T-helper 2 cell treated with Interferon-gamma antibody and Interleukin-4, amounts not matched to agents 100 ng/mL and 5 ng/mL, for 36 hours (primary cell): ENCODE measurements at regions not wholly inside any gene's neighbourhood (a gene's known extent, or its start where the extent isn't known, plus 50 kb on each side); places are given as distances from the start of the nearest gene placed in this dataset.

Experiments used
- intact Hi-C: fragments of 100-400 bp; cut with micrococcal nuclease; formaldehyde crosslinking; loops from one replicate; pipeline ENCODE4 v1.15.1; 2023

GRCh38 chr21:19608101-19608621 is 1204.6 kb upstream of the TMPRSS15 start:
- intact Hi-C loops: no loop called here

GRCh38 chr21:19609611-19610010 is 1206.0 kb upstream of the TMPRSS15 start:
- intact Hi-C loops: no loop called here

DNA sequence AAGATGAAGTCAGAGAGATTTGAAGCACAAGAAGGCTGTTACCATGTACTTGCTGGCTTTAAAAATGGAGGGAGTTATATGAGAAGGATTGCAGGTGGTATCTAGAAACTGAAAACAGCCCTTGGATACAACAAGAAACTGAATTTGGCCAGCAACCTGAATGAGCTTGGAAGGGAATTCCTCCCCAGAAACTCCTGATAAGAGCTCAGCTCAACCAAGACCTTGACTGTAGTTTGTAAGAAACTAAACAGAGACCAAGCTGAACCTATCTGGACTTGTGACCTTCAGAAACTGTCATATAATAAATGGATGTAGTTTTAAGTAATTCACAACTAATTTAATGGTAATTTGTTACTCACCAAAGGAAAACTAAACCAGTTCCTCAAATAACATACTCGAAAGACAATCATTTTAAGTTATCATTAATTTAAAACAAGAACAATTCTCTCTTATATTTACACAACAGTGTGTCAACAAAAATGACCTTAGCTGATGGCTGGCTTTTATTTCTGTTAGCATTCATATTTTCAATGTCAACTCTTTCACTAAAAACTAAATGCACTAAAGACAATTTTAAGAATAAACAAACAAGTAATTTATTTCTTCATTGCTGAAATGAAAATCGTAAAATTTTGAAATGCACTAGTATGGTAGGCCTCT is 1218.4 kb upstream of the TMPRSS15 start:
- intact Hi-C loops: no loop called here

DNA sequence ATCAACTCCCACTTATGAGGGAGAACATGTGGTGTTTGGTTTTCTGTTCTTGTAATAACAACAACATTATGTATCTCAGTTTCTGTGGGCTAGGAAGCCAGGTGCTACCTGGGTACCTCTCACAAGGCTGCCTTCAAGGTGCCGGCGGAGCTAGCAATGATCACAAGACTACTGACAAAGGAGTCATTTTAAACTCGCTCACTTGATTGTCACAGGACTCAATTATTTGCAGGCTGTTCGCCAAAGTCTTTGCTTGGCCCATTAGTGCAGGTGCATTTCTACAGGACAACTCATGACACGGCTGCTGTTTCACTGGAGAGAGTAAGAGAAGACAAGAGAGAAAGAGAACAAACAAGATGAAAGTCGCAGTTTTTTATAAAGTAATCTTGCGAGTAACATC is 1237.4 kb upstream of the TMPRSS15 start:
- intact Hi-C loops: no loop called here

GRCh38 chr21:19648391-19648790 is 1244.8 kb upstream of the TMPRSS15 start:
- intact Hi-C loops: no loop called here

GRCh38 chr21:19683492-19683891 is 1279.9 kb upstream of the TMPRSS15 start:
- intact Hi-C loops: no loop called here

DNA sequence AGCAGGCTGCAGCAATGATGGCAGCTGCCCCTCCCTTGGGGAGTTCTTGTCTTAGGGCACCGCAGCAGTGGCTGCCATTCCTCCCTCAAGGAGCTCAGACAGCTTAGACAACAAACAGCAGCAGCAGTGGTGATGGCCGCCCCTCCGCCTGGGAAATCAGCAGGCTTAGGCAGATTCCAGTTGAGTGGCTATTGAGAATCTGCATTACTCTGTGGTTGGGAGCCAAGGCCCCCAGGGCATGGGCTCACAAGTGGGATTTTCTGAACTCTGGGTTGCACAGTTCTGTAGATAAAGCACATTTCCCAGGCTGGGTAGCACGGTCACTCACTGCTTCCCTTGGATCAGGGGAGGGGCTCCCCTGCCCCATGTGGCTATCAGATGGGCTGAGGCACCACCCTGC is 1280.7 kb upstream of the TMPRSS15 start:
- intact Hi-C loops: no loop called here

GRCh38 chr21:19692231-19692630 is 1288.6 kb upstream of the TMPRSS15 start:
- intact Hi-C loops: no loop called here

- intact Hi-C loops: no loop called here
These were observed 1292.2 kb upstream of the TMPRSS15 start for GRCh38 chr21:19695796-19696195.

DNA sequence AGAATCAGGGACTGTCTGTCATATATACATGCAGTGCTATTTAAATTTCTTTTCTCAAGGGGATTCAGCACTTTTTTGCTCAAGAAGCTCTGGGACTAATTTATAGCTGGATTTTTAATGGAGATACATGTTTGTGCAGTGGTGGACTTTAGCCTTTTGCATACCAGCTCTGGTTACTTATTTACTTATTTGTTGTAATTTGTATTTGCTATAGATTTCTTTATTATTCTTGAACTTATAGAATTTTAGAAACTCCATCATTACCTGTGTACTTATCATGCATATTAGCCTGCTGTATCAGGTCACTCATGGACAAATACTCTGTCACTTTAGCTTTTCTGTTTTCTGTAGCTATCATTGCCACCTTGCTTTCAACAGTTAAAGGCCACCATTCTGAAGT is 1296.9 kb upstream of the TMPRSS15 start:
- intact Hi-C loops: no loop called here

DNA sequence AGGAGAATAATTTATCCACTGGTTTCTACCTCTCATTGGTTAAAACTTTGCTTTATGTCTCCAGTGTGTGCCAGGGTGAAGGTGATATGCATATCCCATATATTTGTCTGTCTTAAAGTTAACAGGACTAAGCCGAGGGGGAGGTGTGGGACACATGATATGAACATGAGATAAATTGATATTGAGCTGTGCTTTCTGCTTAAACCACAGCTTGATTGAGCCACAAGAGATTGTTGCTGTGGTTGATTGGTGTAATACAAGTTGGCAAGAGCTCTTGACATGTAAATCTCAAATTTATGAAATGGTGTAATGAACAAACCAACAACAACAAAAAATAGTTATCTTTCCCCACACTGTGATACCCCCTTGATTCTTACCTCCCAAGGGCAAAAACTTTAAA is 1295.5 kb upstream of the NCAM2 start:
- intact Hi-C loops: no loop called here

- intact Hi-C loops: no loop called here
These were observed 1293.4 kb upstream of the NCAM2 start for GRCh38 chr21:19704832-19705231.

- intact Hi-C loops: no loop called here
These were observed 1285.8 kb upstream of the NCAM2 start for GRCh38 chr21:19712441-19712840.

GRCh38 chr21:19713313-19713712 is 1284.9 kb upstream of the NCAM2 start:
- intact Hi-C loops: no loop called here

- intact Hi-C loops: no loop called here
These were observed 1274.1 kb upstream of the NCAM2 start for GRCh38 chr21:19724081-19724480.

DNA sequence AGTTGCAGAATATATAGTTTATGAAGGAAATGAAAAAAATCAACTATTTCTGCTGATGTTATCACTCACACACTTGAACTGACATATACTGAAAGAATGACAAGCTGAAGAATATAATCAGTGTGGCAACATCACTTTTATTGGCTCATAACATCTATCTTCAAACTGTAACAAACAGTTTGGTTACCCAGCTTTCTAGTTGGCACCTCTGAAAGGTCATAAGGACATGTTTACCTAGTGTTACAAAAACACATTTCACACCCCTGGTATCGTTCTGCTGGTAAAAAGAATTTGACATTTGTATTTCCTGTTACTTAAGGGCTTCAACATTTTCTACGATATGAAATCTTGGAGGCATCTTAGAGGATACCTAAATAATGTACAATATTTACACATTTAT is 1267.0 kb upstream of the NCAM2 start:
- intact Hi-C loops: no loop called here

DNA sequence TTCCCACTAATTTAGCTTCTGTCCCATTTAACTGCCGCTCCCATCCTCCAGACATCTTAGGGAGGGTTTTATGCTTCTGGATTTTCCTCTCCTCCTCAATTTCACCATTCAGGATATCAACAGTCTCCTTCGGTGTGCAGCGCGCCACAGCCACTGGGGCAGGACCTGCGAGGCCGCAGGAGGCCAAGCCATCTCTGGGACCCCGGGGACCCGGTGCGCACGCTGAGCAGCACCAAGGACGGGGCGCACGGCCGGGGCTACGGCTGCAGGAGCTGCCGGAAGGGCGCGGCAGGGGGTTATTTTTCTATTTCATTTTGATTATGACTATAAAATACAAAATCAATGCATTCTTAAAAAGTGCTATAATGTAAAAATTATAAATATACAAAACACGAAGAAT is 1238.4 kb upstream of the NCAM2 start:
- intact Hi-C loops: no loop called here

DNA sequence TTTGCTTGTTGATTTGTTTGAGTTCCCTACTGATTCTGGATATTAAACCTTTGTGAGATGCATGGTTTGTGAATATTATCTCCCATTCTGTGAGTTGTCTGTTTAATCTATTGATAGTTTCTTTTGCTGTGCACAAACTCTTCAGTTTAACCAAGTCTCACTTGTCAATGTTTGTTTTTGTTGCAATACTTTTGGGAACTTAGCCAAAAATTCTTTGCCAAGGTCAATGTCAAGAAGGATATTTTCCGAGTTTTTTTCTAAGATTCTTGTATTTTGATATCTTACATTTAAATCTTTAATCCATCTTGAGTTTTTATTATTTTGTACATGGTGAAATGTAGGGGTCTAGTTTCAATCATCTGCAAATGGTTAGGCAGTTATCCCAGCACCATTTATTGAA is 1230.7 kb upstream of the NCAM2 start:
- intact Hi-C loops: no loop called here

DNA sequence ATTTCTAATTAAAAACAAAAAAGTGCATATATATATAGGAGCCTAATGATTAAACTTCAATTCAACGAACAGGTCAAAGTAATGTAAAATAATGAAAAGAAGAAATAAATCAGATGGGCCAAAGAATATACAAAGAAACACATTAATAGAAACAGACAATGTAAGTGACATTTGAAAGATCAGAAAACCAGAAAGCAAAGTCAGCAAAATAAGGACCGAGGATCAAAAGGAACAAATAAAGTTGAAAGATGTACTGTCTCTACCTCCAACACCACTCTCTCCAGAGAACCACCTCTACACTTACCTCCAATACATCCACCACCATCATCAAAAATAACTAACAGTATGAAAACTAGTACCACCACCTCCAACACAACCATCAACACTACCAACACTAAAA is 1226.3 kb upstream of the NCAM2 start:
- intact Hi-C loops: no loop called here

- intact Hi-C loops: no loop called here
These were observed 1222.1 kb upstream of the NCAM2 start for GRCh38 chr21:19776076-19776475.

DNA sequence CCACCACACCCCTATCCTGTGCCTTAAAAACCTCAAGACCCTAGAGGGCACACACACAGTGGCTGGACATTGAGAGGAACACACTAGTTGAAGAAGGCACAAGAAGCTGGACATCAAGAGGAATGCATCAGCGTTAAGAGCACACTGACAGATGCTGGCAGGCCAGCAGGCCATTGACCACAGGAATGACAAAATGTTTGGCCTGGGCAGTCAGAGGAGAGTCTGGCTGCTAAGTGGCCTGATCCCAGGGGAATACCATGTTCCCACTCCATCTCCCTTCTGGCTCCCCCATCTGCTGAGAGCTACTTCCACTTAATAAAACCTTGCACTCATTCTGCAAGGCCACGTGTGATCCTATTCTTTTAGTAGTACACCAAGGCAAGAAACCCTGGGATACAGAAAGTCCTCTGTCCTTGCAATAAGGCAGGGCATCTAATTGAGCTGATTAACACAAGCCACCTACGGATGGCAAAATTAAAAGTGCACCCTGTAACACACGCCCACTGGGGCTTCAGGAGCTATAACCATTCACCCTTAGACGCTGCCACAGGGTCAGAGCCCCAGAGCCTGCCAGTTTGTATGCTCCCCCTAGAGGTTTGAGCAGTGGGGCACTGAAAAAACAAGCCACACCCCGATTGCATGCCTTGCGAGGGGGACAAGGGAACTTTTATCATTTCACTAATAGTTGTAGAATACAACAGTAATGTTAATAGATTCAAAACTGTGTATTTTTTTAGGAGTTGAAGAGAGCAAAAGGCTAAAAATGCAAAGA is 1216.1 kb upstream of the NCAM2 start:
- intact Hi-C loops: no loop called here

- intact Hi-C loops: no loop called here
These were observed 1212.3 kb upstream of the NCAM2 start for GRCh38 chr21:19785941-19786340.

GRCh38 chr21:19792004-19792403 is 1206.2 kb upstream of the NCAM2 start:
- intact Hi-C loops: no loop called here
